Upper lobe of left lung (tissue), 4 donors: ENCODE measurements at regions not wholly inside any gene's neighbourhood (a gene's known extent, or its start where the extent isn't known, plus 50 kb on each side); places are given as distances from the start of the nearest gene placed in this dataset.

Experiments
- CTCF ChIP-seq, 6 experiments: fragments of 450-650 bp in 4 of 6; fragments of 200-600 bp in 2 of 6; sonication (generic) in 2 of 6; IDR thresholded peaks; one replicate each; pipeline ENCODE4 v1.5.1; 2016 to 2019; ENCODE audit warnings: antibody characterized with exemption in 6 of 6
- EP300 ChIP-seq, 4 donors: sonication (generic); formaldehyde crosslinking; IDR thresholded peaks; one replicate each; pipeline ENCODE4 v1.5.1; 2017; ENCODE audit warnings: antibody characterized with exemption in 4 of 4, control low read depth in 2 of 4
- POLR2A ChIP-seq, 4 donors: fragments of 450-650 bp; IDR thresholded peaks; one replicate each; pipeline ENCODE4 v1.5.1; 2016 to 2017; ENCODE audit warnings: antibody characterized with exemption in 4 of 4, mild to moderate bottlenecking in 2 of 4
- POLR2AphosphoS5 ChIP-seq, 2 donors: sonication (generic); formaldehyde crosslinking; IDR thresholded peaks; one replicate each; pipeline ENCODE4 v1.5.1; 2017; ENCODE audit warnings: antibody characterized with exemption in 2 of 2

- TF ChIP-seq CTCF (IDR thresholded peaks at IDR 0.05) (no peak), POLR2A (IDR thresholded peaks at IDR 0.05) (no peak), POLR2AphosphoS5 (IDR thresholded peaks at IDR 0.05) (no peak), EP300 (IDR thresholded peaks at IDR 0.05) (no peak)
These were observed 111.2 kb upstream of the TCERG1L start for GRCh38 chr10:131422731-131423130.
